ENCODE measurements at regions not wholly inside any gene's neighbourhood (a gene's known extent, or its start where the extent isn't known, plus 50 kb on each side); places are given as distances from the start of the nearest gene placed in this dataset.

- no peak overlapping the region for H2AK5ac ChIP-seq (ENCODE audit: low read length)
- H4K5ac ChIP-seq (ENCODE audit: low read length), result no peak overlapping the region
- H4K8ac ChIP-seq (ENCODE audit: low read depth, low read length), result no peak overlapping the region
- H3K27me3 ChIP-seq (ENCODE audit: insufficient read depth, low read length, poor library complexity), result no peaks in the 10 kb centered on the region
- no peaks in the 10 kb centered on the region for H3K36me3 ChIP-seq (ENCODE audit: control insufficient read depth, insufficient read depth, low read length)
- H3K4me3 ChIP-seq (ENCODE audit: low read length), result no peak overlapping the region
- H3K27ac ChIP-seq (ENCODE audit: low read depth, low read length), result no peak overlapping the region
- no peaks in the 10 kb centered on the region for H3K4me1 ChIP-seq (ENCODE audit: control insufficient read depth, low read depth, low read length)
- no peak overlapping the region for H3K4ac ChIP-seq (ENCODE audit: low read depth, low read length)
- peak; percentile 84 for DNase-seq
- no peak overlapping the region for H2BK5ac ChIP-seq (ENCODE audit: low read length)
- H3K79me2 ChIP-seq (ENCODE audit: control insufficient read depth, insufficient read depth, low read length), result no peaks in the 10 kb centered on the region
- H3K79me1 ChIP-seq (ENCODE audit: low read length), result no peaks in the 10 kb centered on the region
- no peak overlapping the region for H3K4me2 ChIP-seq (ENCODE audit: low read length)
- H3K9ac ChIP-seq (ENCODE audit: low read length), result no peak overlapping the region
- no peak overlapping the region for H2BK120ac ChIP-seq (ENCODE audit: low read depth, low read length)
- H3K18ac ChIP-seq (ENCODE audit: low read length), result no peak overlapping the region
- no peak overlapping the region for H3K23ac ChIP-seq (ENCODE audit: low read length)
- no peak overlapping the region for H2BK15ac ChIP-seq (replicated peaks; ENCODE audit: low read depth)
- no CpG with 5 or more reads among the region's 1 CpG for WGBS (ENCODE audit: extremely low coverage, insufficient coverage, low lambda C conversion rate)
- H3K56ac ChIP-seq (ENCODE audit: low read length), result no peak overlapping the region
Observed at GRCh38 chr3:152969557-152970300, 134.8 kb downstream of the P2RY1 start.

- Histone ChIP-seq H4K8ac (ENCODE audit: low read depth, low read length) (no peak overlapping the region), H3K79me2 (ENCODE audit: control insufficient read depth, insufficient read depth, low read length) (no peaks in the 10 kb centered on the region), H3K27me3 (ENCODE audit: insufficient read depth, low read length, poor library complexity) (no peaks in the 10 kb centered on the region), H3K23ac (ENCODE audit: low read length) (no peak overlapping the region), H3K4me3 (ENCODE audit: low read length) (no peak overlapping the region), H3K56ac (ENCODE audit: low read length) (no peak overlapping the region), H2BK120ac (ENCODE audit: low read depth, low read length) (no peak overlapping the region), H4K5ac (ENCODE audit: low read length) (no peak overlapping the region), H3K27ac (ENCODE audit: low read depth, low read length) (no peak overlapping the region), H2BK5ac (ENCODE audit: low read length) (no peak overlapping the region), H3K4me2 (ENCODE audit: low read length) (no peak overlapping the region), H2BK15ac (replicated peaks; ENCODE audit: low read depth) (no peak overlapping the region), H3K18ac (ENCODE audit: low read length) (no peak overlapping the region), H2AK5ac (ENCODE audit: low read length) (no peak overlapping the region), H3K79me1 (ENCODE audit: low read length) (no peaks in the 10 kb centered on the region), H3K4ac (ENCODE audit: low read depth, low read length) (no peak overlapping the region), H3K36me3 (ENCODE audit: control insufficient read depth, insufficient read depth, low read length) (no peaks in the 10 kb centered on the region), H3K9ac (ENCODE audit: low read length) (no peak overlapping the region), H3K4me1 (ENCODE audit: control insufficient read depth, low read depth, low read length) (no peaks in the 10 kb centered on the region)
- DNase-seq, result no peak
- WGBS (ENCODE audit: extremely low coverage, insufficient coverage, low lambda C conversion rate), result no CpG with 5 or more reads among the region's 4 CpGs
Observed at GRCh38 chr3:152970851-152971250, 135.9 kb downstream of the P2RY1 start.

- no peak for DNase-seq
- no peaks in the 10 kb centered on the region for H3K79me2 ChIP-seq (ENCODE audit: control insufficient read depth, insufficient read depth, low read length)
- no peaks in the 10 kb centered on the region for H3K27me3 ChIP-seq (ENCODE audit: insufficient read depth, low read length, poor library complexity)
- H2BK15ac ChIP-seq (replicated peaks; ENCODE audit: low read depth), result no peak overlapping the region
- H3K56ac ChIP-seq (ENCODE audit: low read length), result no peak overlapping the region
- no peak overlapping the region for H3K9ac ChIP-seq (ENCODE audit: low read length)
- H2BK5ac ChIP-seq (ENCODE audit: low read length), result no peak overlapping the region
- H3K79me1 ChIP-seq (ENCODE audit: low read length), result no peaks in the 10 kb centered on the region
- H2BK120ac ChIP-seq (ENCODE audit: low read depth, low read length), result no peak overlapping the region
- no peaks in the 10 kb centered on the region for H3K36me3 ChIP-seq (ENCODE audit: control insufficient read depth, insufficient read depth, low read length)
- no peak overlapping the region for H3K4me2 ChIP-seq (ENCODE audit: low read length)
- no peak overlapping the region for H3K27ac ChIP-seq (ENCODE audit: low read depth, low read length)
- no peak overlapping the region for H4K5ac ChIP-seq (ENCODE audit: low read length)
- H3K4me1 ChIP-seq (ENCODE audit: control insufficient read depth, low read depth, low read length), result no peaks in the 10 kb centered on the region
- no CpG with 5 or more reads among the region's 4 CpGs for WGBS (ENCODE audit: extremely low coverage, insufficient coverage, low lambda C conversion rate)
- H3K4me3 ChIP-seq (ENCODE audit: low read length), result no peak overlapping the region
- no peak overlapping the region for H3K23ac ChIP-seq (ENCODE audit: low read length)
- H3K4ac ChIP-seq (ENCODE audit: low read depth, low read length), result no peak overlapping the region
- H3K18ac ChIP-seq (ENCODE audit: low read length), result no peak overlapping the region
- no peak overlapping the region for H2AK5ac ChIP-seq (ENCODE audit: low read length)
- no peak overlapping the region for H4K8ac ChIP-seq (ENCODE audit: low read depth, low read length)
Observed at GRCh38 chr3:152971880-152972279, 136.9 kb downstream of the P2RY1 start.

- no peak overlapping the region for H2BK15ac ChIP-seq (replicated peaks; ENCODE audit: low read depth)
- no peaks in the 10 kb centered on the region for H3K36me3 ChIP-seq (ENCODE audit: control insufficient read depth, insufficient read depth, low read length)
- no peaks in the 10 kb centered on the region for H3K79me1 ChIP-seq (ENCODE audit: low read length)
- no peak overlapping the region for H3K27ac ChIP-seq (ENCODE audit: low read depth, low read length)
- no peak overlapping the region for H2BK120ac ChIP-seq (ENCODE audit: low read depth, low read length)
- H3K79me2 ChIP-seq (ENCODE audit: control insufficient read depth, insufficient read depth, low read length), result no peaks in the 10 kb centered on the region
- H3K4me3 ChIP-seq (ENCODE audit: low read length), result no peak overlapping the region
- H2BK5ac ChIP-seq (ENCODE audit: low read length), result no peak overlapping the region
- DNase-seq, result no peak
- H3K23ac ChIP-seq (ENCODE audit: low read length), result no peak overlapping the region
- H3K18ac ChIP-seq (ENCODE audit: low read length), result no peak overlapping the region
- H4K8ac ChIP-seq (ENCODE audit: low read depth, low read length), result no peak overlapping the region
- no peak overlapping the region for H3K56ac ChIP-seq (ENCODE audit: low read length)
- H3K4me1 ChIP-seq (ENCODE audit: control insufficient read depth, low read depth, low read length), result no peaks in the 10 kb centered on the region
- no peak overlapping the region for H4K5ac ChIP-seq (ENCODE audit: low read length)
- no peak overlapping the region for H3K4me2 ChIP-seq (ENCODE audit: low read length)
- H3K27me3 ChIP-seq (ENCODE audit: insufficient read depth, low read length, poor library complexity), result no peaks in the 10 kb centered on the region
- H3K4ac ChIP-seq (ENCODE audit: low read depth, low read length), result no peak overlapping the region
- no peak overlapping the region for H3K9ac ChIP-seq (ENCODE audit: low read length)
- WGBS (ENCODE audit: extremely low coverage, insufficient coverage, low lambda C conversion rate), result no CpG with 5 or more reads among the region's 1 CpG
- H2AK5ac ChIP-seq (ENCODE audit: low read length), result no peak overlapping the region
Observed at GRCh38 chr3:152973575-152973974, 138.6 kb downstream of the P2RY1 start.

- no peak overlapping the region for H3K56ac ChIP-seq (ENCODE audit: low read length)
- H2BK5ac ChIP-seq (ENCODE audit: low read length), result no peak overlapping the region
- H4K5ac ChIP-seq (ENCODE audit: low read length), result no peak overlapping the region
- H3K18ac ChIP-seq (ENCODE audit: low read length), result no peak overlapping the region
- no peak overlapping the region for H2AK5ac ChIP-seq (ENCODE audit: low read length)
- H3K27ac ChIP-seq (ENCODE audit: low read depth, low read length), result no peak overlapping the region
- WGBS (ENCODE audit: extremely low coverage, insufficient coverage, low lambda C conversion rate), result no CpG with 5 or more reads among the region's 2 CpGs
- H3K36me3 ChIP-seq (ENCODE audit: control insufficient read depth, insufficient read depth, low read length), result no peaks in the 10 kb centered on the region
- H2BK120ac ChIP-seq (ENCODE audit: low read depth, low read length), result no peak overlapping the region
- H3K4me2 ChIP-seq (ENCODE audit: low read length), result no peak overlapping the region
- no peaks in the 10 kb centered on the region for H3K79me1 ChIP-seq (ENCODE audit: low read length)
- H4K8ac ChIP-seq (ENCODE audit: low read depth, low read length), result no peak overlapping the region
- no peak overlapping the region for H3K4ac ChIP-seq (ENCODE audit: low read depth, low read length)
- H3K4me3 ChIP-seq (ENCODE audit: low read length), result no peak overlapping the region
- no peaks in the 10 kb centered on the region for H3K79me2 ChIP-seq (ENCODE audit: control insufficient read depth, insufficient read depth, low read length)
- H3K23ac ChIP-seq (ENCODE audit: low read length), result no peak overlapping the region
- H2BK15ac ChIP-seq (replicated peaks; ENCODE audit: low read depth), result no peak overlapping the region
- H3K4me1 ChIP-seq (ENCODE audit: control insufficient read depth, low read depth, low read length), result no peaks in the 10 kb centered on the region
- no peak for DNase-seq
- no peak overlapping the region for H3K9ac ChIP-seq (ENCODE audit: low read length)
- H3K27me3 ChIP-seq (ENCODE audit: insufficient read depth, low read length, poor library complexity), result no peaks in the 10 kb centered on the region
Observed at GRCh38 chr3:152976239-152976638, 141.3 kb downstream of the P2RY1 start.

GRCh38 chr3:152977366-152977765, 142.4 kb downstream of the P2RY1 start:
- Histone ChIP-seq H3K4me1 (ENCODE audit: control insufficient read depth, low read depth, low read length) (no peaks in the 10 kb centered on the region), H4K8ac (ENCODE audit: low read depth, low read length) (no peak overlapping the region), H4K5ac (ENCODE audit: low read length) (no peak overlapping the region), H2BK5ac (ENCODE audit: low read length) (no peak overlapping the region), H3K79me2 (ENCODE audit: control insufficient read depth, insufficient read depth, low read length) (no peaks in the 10 kb centered on the region), H3K36me3 (ENCODE audit: control insufficient read depth, insufficient read depth, low read length) (no peaks in the 10 kb centered on the region), H2AK5ac (ENCODE audit: low read length) (no peak overlapping the region), H3K4ac (ENCODE audit: low read depth, low read length) (no peak overlapping the region), H3K18ac (ENCODE audit: low read length) (no peak overlapping the region), H3K27ac (ENCODE audit: low read depth, low read length) (no peak overlapping the region), H3K4me2 (ENCODE audit: low read length) (no peak overlapping the region), H3K79me1 (ENCODE audit: low read length) (no peaks in the 10 kb centered on the region), H2BK120ac (ENCODE audit: low read depth, low read length) (no peak overlapping the region), H2BK15ac (replicated peaks; ENCODE audit: low read depth) (no peak overlapping the region), H3K56ac (ENCODE audit: low read length) (no peak overlapping the region), H3K9ac (ENCODE audit: low read length) (no peak overlapping the region), H3K4me3 (ENCODE audit: low read length) (no peak overlapping the region), H3K27me3 (ENCODE audit: insufficient read depth, low read length, poor library complexity) (no peaks in the 10 kb centered on the region), H3K23ac (ENCODE audit: low read length) (no peak overlapping the region)
- no peak for DNase-seq
- no CpG with 5 or more reads among the region's 3 CpGs for WGBS (ENCODE audit: extremely low coverage, insufficient coverage, low lambda C conversion rate)

All from mesendoderm (in vitro differentiated cells).